SK-N-MC (cell line): ENCODE measurements at regions not wholly inside any gene's neighbourhood (a gene's known extent, or its start where the extent isn't known, plus 50 kb on each side); places are given as distances from the start of the nearest gene placed in this dataset.

Source experiments
- EZH2 ChIP-seq: fragments of 200-600 bp; sonication (generic); IDR thresholded peaks from one replicate; pipeline ENCODE4 v1.6.1; 2017; ENCODE audit warnings: antibody characterized with exemption
- FOXP2 ChIP-seq: optimal IDR thresholded peaks from 2 replicates; pipeline ENCODE3; 2011; ENCODE audit warnings: mild to moderate bottlenecking, moderate library complexity; ENCODE audit not compliant: insufficient read depth; ENCODE audit errors: extremely low read length, control extremely low read depth
- POLR2AphosphoS5 ChIP-seq: IDR thresholded peaks from 2 replicates; pipeline ENCODE4 v1.6.1; 2012; ENCODE audit warnings: mild to moderate bottlenecking, low read depth, low read length, borderline replicate concordance

GRCh38 chr12:87259391-87259790, 769.8 kb downstream of the C12orf50 start:
- TF ChIP-seq POLR2AphosphoS5 (no peak), EZH2 (no peak), FOXP2 (no peak)
